A673 (cell line): ENCODE measurements at regions not wholly inside any gene's neighbourhood (a gene's known extent, or its start where the extent isn't known, plus 50 kb on each side); places are given as distances from the start of the nearest gene placed in this dataset.

Experiments used
- BruUV-seq: library from RNA; stranded (reverse); fragments of 400-500 nt; replicated peaks from 2 replicates; lab custom pipeline; 2021; lab: Mats Ljungman, UMichigan
- CTCF ChIA-PET: fragments of 300-600 bp; sonication (Branson Sonifier 250); formaldehyde crosslinking; loops from one replicate; lab custom pipeline; 2022; ENCODE audit warnings: antibody characterized with exemption; lab: Charles Lee
- POLR2A ChIA-PET: fragments of 300-600 bp; sonication (Branson Sonifier 250); formaldehyde crosslinking; loops from one replicate; lab custom pipeline; 2022; ENCODE audit warnings: antibody characterized with exemption; ENCODE audit not compliant: low non-redundant PET; lab: Charles Lee
- DNase-seq: peaks from one replicate; pipeline ENCODE4 v3.0.0-alpha.2; 2015; ENCODE audit warnings: low spot score
- H3K27ac ChIP-seq: fragments of 200-600 bp; sonication (generic); 2 replicates; pipeline ENCODE4 v1.5.1; 2016; ENCODE audit warnings: mixed run types, low read depth, mild to moderate bottlenecking, mixed read lengths, antibody characterized with exemption, low read length; ENCODE audit not compliant: poor library complexity, severe bottlenecking
- H3K27me3 ChIP-seq: fragments of 200-600 bp; sonication (generic); replicated peaks from 2 replicates; pipeline ENCODE4 v1.6.1; 2017; ENCODE audit warnings: mixed run types, low read depth, mild to moderate bottlenecking, mixed read lengths, antibody characterized with exemption, low read length; ENCODE audit not compliant: insufficient read depth, poor library complexity
- H3K36me3 ChIP-seq: fragments of 200-600 bp; sonication (generic); 2 replicates; pipeline ENCODE4 v1.6.1; 2016; ENCODE audit warnings: mixed run types, mild to moderate bottlenecking, mixed read lengths, antibody characterized with exemption, low read length; ENCODE audit not compliant: insufficient read depth, poor library complexity, severe bottlenecking
- H3K4me1 ChIP-seq: fragments of 200-600 bp; sonication (generic); 2 replicates; pipeline ENCODE4 v1.6.1; 2017; ENCODE audit warnings: mixed run types, mild to moderate bottlenecking, mixed read lengths, antibody characterized with exemption, low read length; ENCODE audit not compliant: insufficient read depth, poor library complexity, severe bottlenecking
- H3K4me3 ChIP-seq: fragments of 200-600 bp; sonication (generic); 2 replicates; pipeline ENCODE4 v1.5.1; 2016; ENCODE audit warnings: low read depth, mixed run types, mild to moderate bottlenecking, mixed read lengths, low read length; ENCODE audit not compliant: poor library complexity, severe bottlenecking
- H3K9me3 ChIP-seq: fragments of 200-600 bp; sonication (generic); 2 replicates; pipeline ENCODE4 v1.6.1; 2016; ENCODE audit warnings: mixed run types, low read depth, mild to moderate bottlenecking, mixed read lengths, antibody characterized with exemption, low read length; ENCODE audit not compliant: poor library complexity, severe bottlenecking
- CTCF ChIP-seq: fragments of 300-800, 200-600 bp; sonication (generic); conservative IDR thresholded peaks from 2 replicates; pipeline ENCODE4 v1.5.1; 2017; ENCODE audit warnings: low read depth, mild to moderate bottlenecking, antibody characterized with exemption, low read length, moderate library complexity, mixed read lengths
- EZH2 ChIP-seq: fragments of 200-600 bp; sonication (generic); IDR thresholded peaks from 2 replicates; pipeline ENCODE4 v1.6.1; 2017; ENCODE audit warnings: borderline replicate concordance, low read depth, mild to moderate bottlenecking, mixed read lengths, antibody characterized with exemption, low read length; ENCODE audit not compliant: poor library complexity, severe bottlenecking
- intact Hi-C: fragments of 100-400 bp; cut with micrococcal nuclease; formaldehyde crosslinking; loops from one replicate; pipeline ENCODE4 v1.10.0; 2022; ENCODE audit not compliant: unreplicated experiment

GRCh38 chr2:16175247-16175825 lies 235.0 kb downstream of the MYCN start:
- ChIA-PET CTCF (no interaction called here), POLR2A (no interaction called here)
- H3K27me3 ChIP-seq, result peaks cover 6% of the 10 kb centered on the region
- no peak for DNase-seq
- TF ChIP-seq EZH2 (no peak), CTCF (no peak)
- no peaks in the 10 kb centered on the region for H3K4me1 ChIP-seq
- no peak overlapping the region for H3K4me3 ChIP-seq
- H3K27ac ChIP-seq, result no peak overlapping the region
- no peaks in the 10 kb centered on the region for H3K36me3 ChIP-seq
- BruUV-seq, result no TSS peak
- intact Hi-C loops, result no loop called here
- H3K9me3 ChIP-seq, result no peaks in the 10 kb centered on the region

- Histone ChIP-seq H3K4me3 (no peak overlapping the region), H3K27ac (no peak overlapping the region), H3K9me3 (no peaks in the 10 kb centered on the region), H3K27me3 (peaks cover 6% of the 10 kb centered on the region), H3K36me3 (no peaks in the 10 kb centered on the region), H3K4me1 (no peaks in the 10 kb centered on the region)
- ChIA-PET CTCF (no interaction called here), POLR2A (no interaction called here)
- DNase-seq, result no peak
- TF ChIP-seq EZH2 (no peak), CTCF (no peak)
- BruUV-seq, result no TSS peak
- intact Hi-C loops, result no loop called here
Measured at GRCh38 chr2:16174693-16175045, 234.3 kb downstream of the MYCN start.

- TF ChIP-seq CTCF (no peak), EZH2 (no peak)
- ChIA-PET POLR2A (no interaction called here), CTCF (no interaction called here)
- BruUV-seq, result no TSS peak
- no peaks in the 10 kb centered on the region for H3K36me3 ChIP-seq
- no peak overlapping the region for H3K4me3 ChIP-seq
- peaks cover 6% of the 10 kb centered on the region for H3K27me3 ChIP-seq
- no peaks in the 10 kb centered on the region for H3K4me1 ChIP-seq
- intact Hi-C loops, result no loop called here
- H3K9me3 ChIP-seq, result no peaks in the 10 kb centered on the region
- no peak overlapping the region for H3K27ac ChIP-seq
- DNase-seq, result no peak
Measured at GRCh38 chr2:16173893-16174692, 233.7 kb downstream of the MYCN start.
